Mesendoderm (in vitro differentiated cells): ENCODE measurements at regions not wholly inside any gene's neighbourhood (a gene's known extent, or its start where the extent isn't known, plus 50 kb on each side); places are given as distances from the start of the nearest gene placed in this dataset.

Experiments used
- DNase-seq: peaks from one replicate; pipeline ENCODE4 v3.0.0; 2013
- H2AK5ac ChIP-seq: 2 replicates; pipeline ENCODE4 v1.6.1; 2013; ENCODE audit warnings: low read length, inconsistent platforms
- H2BK120ac ChIP-seq: 2 replicates; pipeline ENCODE4 v1.6.1; 2013; ENCODE audit warnings: low read depth, mild to moderate bottlenecking, low read length, moderate library complexity, mixed read lengths
- H2BK15ac ChIP-seq: replicated peaks from 2 replicates; pipeline ENCODE4 v1.6.1; 2013; ENCODE audit warnings: low read depth, mild to moderate bottlenecking, moderate library complexity
- H2BK5ac ChIP-seq: 2 replicates; pipeline ENCODE4 v1.6.1; 2013; ENCODE audit warnings: low read length, inconsistent platforms
- H3K18ac ChIP-seq: 2 replicates; pipeline ENCODE4 v1.6.1; 2013; ENCODE audit warnings: mild to moderate bottlenecking, low read length, mixed read lengths
- H3K23ac ChIP-seq: one replicate; pipeline ENCODE4 v1.6.1; 2013; ENCODE audit warnings: low read length
- H3K27ac ChIP-seq: 2 replicates; pipeline ENCODE4 v1.5.1; 2013; ENCODE audit warnings: low read depth, mild to moderate bottlenecking, inconsistent platforms, low read length, moderate library complexity
- H3K27me3 ChIP-seq: 2 replicates; pipeline ENCODE4 v1.6.1; 2013; ENCODE audit warnings: low read length, control low read depth, mild to moderate bottlenecking, inconsistent platforms; ENCODE audit not compliant: insufficient read depth, poor library complexity
- H3K36me3 ChIP-seq: 2 replicates; pipeline ENCODE4 v1.6.1; 2013; ENCODE audit warnings: low read length, inconsistent platforms; ENCODE audit not compliant: control insufficient read depth, insufficient read depth
- H3K4ac ChIP-seq: one replicate; pipeline ENCODE4 v1.6.1; 2013; ENCODE audit warnings: low read depth, mild to moderate bottlenecking, low read length, moderate library complexity
- H3K4me1 ChIP-seq: 2 replicates; pipeline ENCODE4 v1.6.1; 2013; ENCODE audit warnings: low read depth, low read length, inconsistent platforms; ENCODE audit not compliant: control insufficient read depth
- H3K4me2 ChIP-seq: 2 replicates; pipeline ENCODE4 v1.6.1; 2013; ENCODE audit warnings: low read length
- H3K4me3 ChIP-seq: 2 replicates; pipeline ENCODE4 v1.5.1; 2013; ENCODE audit warnings: mild to moderate bottlenecking, low read length
- H3K56ac ChIP-seq: one replicate; pipeline ENCODE4 v1.6.1; 2013; ENCODE audit warnings: low read length
- H3K79me1 ChIP-seq: 2 replicates; pipeline ENCODE4 v1.6.1; 2013; ENCODE audit warnings: low read length, inconsistent platforms
- H3K79me2 ChIP-seq: 2 replicates; pipeline ENCODE4 v1.6.1; 2013; ENCODE audit warnings: mild to moderate bottlenecking, low read length; ENCODE audit not compliant: control insufficient read depth, insufficient read depth
- H3K9ac ChIP-seq: 2 replicates; pipeline ENCODE4 v1.6.1; 2013; ENCODE audit warnings: low read length, inconsistent platforms
- H4K5ac ChIP-seq: one replicate; pipeline ENCODE4 v1.6.1; 2013; ENCODE audit warnings: low read length
- H4K8ac ChIP-seq: one replicate; pipeline ENCODE4 v1.6.1; 2013; ENCODE audit warnings: low read depth, mild to moderate bottlenecking, control low read depth, low read length, moderate library complexity
- WGBS: extraction: QIAGEN DNeasy Blood & Tissue Kit; methylation state at CpG from one replicate; pipeline ENCODE4 v1.1.7; 2013; ENCODE audit warnings: low lambda C conversion rate, missing lambda C conversion rate; ENCODE audit not compliant: insufficient coverage; ENCODE audit errors: extremely low coverage; 5-methylcytosine and 5-hydroxymethylcytosine counted together

DNA sequence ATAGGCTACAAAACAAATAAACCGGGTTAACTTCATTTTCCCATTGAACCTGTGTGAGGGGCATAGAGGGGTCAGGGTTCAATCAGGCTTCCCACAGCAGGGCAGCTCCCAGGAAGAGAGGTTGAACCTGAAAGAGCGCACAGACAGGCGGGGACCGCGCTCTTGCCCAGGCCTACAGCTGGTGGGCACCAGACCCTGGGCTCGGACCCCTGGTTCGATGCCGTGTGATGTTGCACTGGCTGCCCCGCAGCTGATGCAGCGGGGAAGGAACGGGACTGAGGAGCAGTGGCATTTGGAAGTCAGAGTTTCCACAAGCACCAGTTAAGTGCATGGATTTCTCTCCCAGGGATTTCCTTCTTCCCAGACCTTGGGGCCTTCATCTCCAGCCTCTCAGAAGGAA lies 72.6 kb upstream of the INSIG1 start:
- H3K4ac ChIP-seq = no peak overlapping the region
- H3K27me3 ChIP-seq = no peaks in the 10 kb centered on the region
- H4K8ac ChIP-seq = no peak overlapping the region
- no peak overlapping the region for H3K9ac ChIP-seq
- DNase-seq = no peak
- H2BK120ac ChIP-seq = no peak overlapping the region
- H3K4me3 ChIP-seq = no peak overlapping the region
- no peaks in the 10 kb centered on the region for H3K36me3 ChIP-seq
- H2AK5ac ChIP-seq = no peak overlapping the region
- H3K79me2 ChIP-seq = no peaks in the 10 kb centered on the region
- no CpG with 5 or more reads among the region's 11 CpGs for WGBS
- no peak overlapping the region for H3K4me2 ChIP-seq
- no peak overlapping the region for H4K5ac ChIP-seq
- no peak overlapping the region for H3K27ac ChIP-seq
- no peak overlapping the region for H2BK15ac ChIP-seq
- no peaks in the 10 kb centered on the region for H3K79me1 ChIP-seq
- no peak overlapping the region for H3K56ac ChIP-seq
- H3K18ac ChIP-seq = no peak overlapping the region
- peaks cover 14% of the 10 kb centered on the region for H3K4me1 ChIP-seq
- no peak overlapping the region for H3K23ac ChIP-seq
- H2BK5ac ChIP-seq = no peak overlapping the region

DNA sequence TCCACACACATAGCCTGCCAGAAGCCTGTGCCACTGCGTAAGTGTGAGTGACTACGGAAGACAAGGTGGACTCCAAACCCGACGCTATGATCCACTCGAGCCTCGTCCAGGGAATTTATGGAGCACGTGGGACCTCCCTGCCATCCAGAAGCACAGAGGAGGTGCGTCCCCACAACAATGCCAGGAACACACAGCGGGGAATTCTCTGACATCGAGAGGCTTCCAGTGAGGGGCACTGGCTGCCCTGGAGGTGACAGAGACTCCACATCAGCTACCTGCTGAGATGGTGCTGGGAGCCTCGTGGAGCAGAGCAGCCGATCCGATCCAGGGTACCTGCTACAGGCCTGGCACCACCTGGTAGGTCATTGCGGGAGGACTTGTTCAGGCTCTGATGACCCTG lies 72.2 kb upstream of the INSIG1 start:
- no peaks in the 10 kb centered on the region for H3K79me1 ChIP-seq
- no peak overlapping the region for H2BK5ac ChIP-seq
- H3K4me3 ChIP-seq = no peak overlapping the region
- no peak overlapping the region for H2BK15ac ChIP-seq
- H4K8ac ChIP-seq = no peak overlapping the region
- no peak overlapping the region for H3K56ac ChIP-seq
- H3K27me3 ChIP-seq = no peaks in the 10 kb centered on the region
- H3K4ac ChIP-seq = no peak overlapping the region
- H3K23ac ChIP-seq = no peak overlapping the region
- no peaks in the 10 kb centered on the region for H3K79me2 ChIP-seq
- no CpG with 5 or more reads among the region's 14 CpGs for WGBS
- H3K18ac ChIP-seq = no peak overlapping the region
- no peak overlapping the region for H2AK5ac ChIP-seq
- DNase-seq = no peak
- H3K4me2 ChIP-seq = no peak overlapping the region
- H2BK120ac ChIP-seq = no peak overlapping the region
- no peaks in the 10 kb centered on the region for H3K36me3 ChIP-seq
- H3K4me1 ChIP-seq = peaks cover 12% of the 10 kb centered on the region
- no peak overlapping the region for H4K5ac ChIP-seq
- H3K27ac ChIP-seq = no peak overlapping the region
- H3K9ac ChIP-seq = no peak overlapping the region

DNA sequence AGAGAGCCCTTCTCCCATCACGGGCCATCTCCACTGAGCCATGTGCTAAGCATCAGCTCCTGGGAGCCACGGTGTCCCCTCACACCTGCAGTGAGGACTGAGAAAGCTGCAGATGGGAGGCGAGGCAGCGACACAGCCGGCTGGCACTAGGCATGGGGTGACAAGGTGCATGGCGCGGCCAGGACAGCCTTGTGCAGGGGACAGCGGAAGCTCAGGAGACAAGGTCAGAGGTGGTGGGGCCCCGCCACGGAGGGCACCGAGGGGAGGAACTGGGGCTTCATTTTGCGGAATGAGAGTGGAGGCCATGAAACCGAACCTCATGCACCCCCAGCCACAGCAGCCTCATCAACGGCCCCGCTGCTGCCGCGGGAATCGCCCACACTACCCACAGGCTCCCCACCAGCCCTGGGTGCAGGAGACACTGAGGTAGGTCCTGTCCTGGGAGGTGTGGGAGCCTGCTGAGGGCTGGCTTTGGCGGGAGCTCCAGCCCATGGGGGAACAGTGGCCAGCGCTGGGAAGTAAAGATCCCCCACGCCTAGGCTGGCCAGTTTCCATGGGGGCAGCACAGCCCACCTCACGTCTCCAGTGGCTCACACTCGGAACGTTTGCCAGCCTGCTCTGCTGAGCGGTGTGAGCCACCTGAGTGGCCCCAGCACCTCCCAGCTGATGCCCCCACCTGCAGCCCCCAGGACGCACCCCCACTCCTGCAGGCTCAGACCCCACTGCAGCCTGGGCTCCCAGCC lies 71.2 kb upstream of the INSIG1 start:
- Histone ChIP-seq H3K4me2 (no peak overlapping the region), H2AK5ac (no peak overlapping the region), H2BK5ac (no peak overlapping the region), H3K79me2 (no peaks in the 10 kb centered on the region), H3K27me3 (no peaks in the 10 kb centered on the region), H4K5ac (no peak overlapping the region), H3K56ac (no peak overlapping the region), H3K27ac (no peak overlapping the region), H3K4me3 (no peak overlapping the region), H3K36me3 (no peaks in the 10 kb centered on the region), H3K18ac (no peak overlapping the region), H3K79me1 (no peaks in the 10 kb centered on the region), H2BK15ac (no peak overlapping the region), H2BK120ac (no peak overlapping the region), H3K23ac (no peak overlapping the region), H3K4ac (no peak overlapping the region), H3K9ac (no peak overlapping the region), H4K8ac (no peak overlapping the region), H3K4me1 (peaks cover 12% of the 10 kb centered on the region)
- no peak for DNase-seq
- WGBS = no CpG with 5 or more reads among the region's 26 CpGs

DNA sequence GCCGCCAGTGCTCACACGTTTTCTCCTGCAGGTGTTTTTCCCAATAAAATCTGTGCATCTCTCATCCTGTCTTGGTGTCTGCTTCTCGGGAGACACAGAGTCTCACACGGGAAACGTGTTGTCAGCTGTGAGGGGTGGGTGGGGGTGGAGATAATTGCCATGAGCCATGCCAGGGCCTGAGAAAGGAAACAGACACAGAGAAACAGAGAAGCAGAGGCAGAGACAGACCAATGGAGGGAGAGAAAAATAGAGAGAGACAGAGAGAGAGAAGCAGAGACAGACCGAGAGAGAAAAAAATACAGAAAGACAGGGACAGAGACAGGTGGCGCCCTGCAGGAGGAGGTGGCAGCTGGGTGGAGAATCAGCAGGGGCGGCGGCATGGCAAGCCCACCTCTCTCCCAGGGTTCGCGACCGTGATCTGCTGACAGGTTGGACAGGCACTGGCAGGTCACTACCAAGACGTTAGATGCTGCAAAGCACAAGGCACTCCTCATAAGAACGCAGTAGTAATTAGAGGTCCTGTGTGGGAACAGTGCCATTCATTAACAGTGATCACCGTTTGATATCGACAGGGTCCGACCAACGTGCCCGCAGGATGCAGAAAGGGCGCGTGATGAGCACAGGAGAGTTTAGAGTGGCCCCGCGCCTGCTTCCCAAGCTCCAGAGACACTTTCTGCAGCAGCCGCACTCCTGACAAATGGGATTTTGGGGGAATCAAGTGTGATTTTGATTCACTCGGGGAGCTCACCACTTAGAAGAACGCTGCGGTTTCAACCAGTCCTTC lies 70.5 kb upstream of the INSIG1 start:
- H2BK15ac ChIP-seq = no peak overlapping the region

DNA sequence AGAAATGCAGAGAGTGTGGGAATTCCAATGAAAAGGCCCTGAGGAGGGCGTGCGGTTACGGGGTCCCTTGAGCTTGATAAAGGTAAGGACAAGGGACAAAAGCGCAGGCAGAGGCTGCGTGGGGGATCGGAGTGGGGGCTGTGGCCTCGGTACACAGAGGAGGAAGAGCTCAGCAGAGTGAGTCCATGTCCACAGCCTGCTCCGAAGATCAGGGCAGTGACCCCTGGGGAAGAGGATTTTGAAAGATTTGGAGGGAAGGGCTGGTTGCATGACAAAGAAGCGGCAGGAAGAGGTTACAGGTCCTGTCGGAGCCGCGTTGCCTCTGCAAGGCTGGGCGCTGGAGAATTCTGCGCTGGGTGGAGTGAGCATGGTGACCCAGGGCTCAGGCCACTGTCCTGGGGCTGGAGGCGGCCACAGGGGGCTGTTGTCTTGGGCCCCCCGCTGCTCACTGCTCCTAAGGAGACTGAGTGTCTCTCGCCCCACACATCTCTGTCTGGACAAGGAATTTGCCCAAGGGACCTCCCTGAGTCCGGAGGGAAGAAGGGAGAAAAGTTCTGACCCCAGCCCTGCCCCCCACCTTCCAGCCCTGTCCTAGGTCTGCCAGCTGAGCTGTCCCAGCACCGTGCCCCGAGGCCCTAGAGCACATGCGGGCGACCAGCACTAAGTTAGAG lies 69.8 kb upstream of the INSIG1 start:
- H3K56ac ChIP-seq = peak overlapping the region; percentile 42
- H3K4me3 ChIP-seq = no peak overlapping the region
- no peak overlapping the region for H3K4me2 ChIP-seq
- no peak overlapping the region for H2AK5ac ChIP-seq
- no peaks in the 10 kb centered on the region for H3K36me3 ChIP-seq
- no peak overlapping the region for H2BK15ac ChIP-seq
- H3K27ac ChIP-seq = no peak overlapping the region
- no peak overlapping the region for H2BK120ac ChIP-seq
- peaks cover 12% of the 10 kb centered on the region for H3K4me1 ChIP-seq
- peak overlapping the region; percentile 45 for H3K9ac ChIP-seq
- no CpG with 5 or more reads among the region's 22 CpGs for WGBS
- no peak overlapping the region for H3K4ac ChIP-seq
- H4K5ac ChIP-seq = no peak overlapping the region
- no peak overlapping the region for H3K23ac ChIP-seq
- no peaks in the 10 kb centered on the region for H3K79me1 ChIP-seq
- H3K79me2 ChIP-seq = no peaks in the 10 kb centered on the region
- no peak overlapping the region for H2BK5ac ChIP-seq
- H3K18ac ChIP-seq = no peak overlapping the region
- no peak for DNase-seq
- no peaks in the 10 kb centered on the region for H3K27me3 ChIP-seq
- no peak overlapping the region for H4K8ac ChIP-seq

More for the DNA sequence above, 70.5 kb upstream of the INSIG1 start:
- Histone ChIP-seq H3K56ac (no peak overlapping the region), H3K79me1 (no peaks in the 10 kb centered on the region), H3K27me3 (no peaks in the 10 kb centered on the region), H3K23ac (no peak overlapping the region), H2BK5ac (no peak overlapping the region), H3K4me3 (no peak overlapping the region), H4K8ac (no peak overlapping the region), H2BK120ac (no peak overlapping the region), H3K79me2 (no peaks in the 10 kb centered on the region), H2AK5ac (no peak overlapping the region), H3K4ac (no peak overlapping the region), H3K18ac (no peak overlapping the region), H3K36me3 (no peaks in the 10 kb centered on the region), H3K27ac (no peak overlapping the region), H4K5ac (no peak overlapping the region), H3K9ac (no peak overlapping the region), H3K4me2 (no peak overlapping the region), H3K4me1 (peaks cover 12% of the 10 kb centered on the region)
- no CpG with 5 or more reads among the region's 27 CpGs for WGBS
- no peak for DNase-seq
